Suppressor macrophage treated with lipopolysaccharide for 4 hours (primary cell): ENCODE measurements at regions not wholly inside any gene's neighbourhood (a gene's known extent, or its start where the extent isn't known, plus 50 kb on each side); places are given as distances from the start of the nearest gene placed in this dataset.

Source experiments
- DNase-seq: peaks from one replicate; pipeline ENCODE4 v3.0.0-alpha.2; 2020

DNA sequence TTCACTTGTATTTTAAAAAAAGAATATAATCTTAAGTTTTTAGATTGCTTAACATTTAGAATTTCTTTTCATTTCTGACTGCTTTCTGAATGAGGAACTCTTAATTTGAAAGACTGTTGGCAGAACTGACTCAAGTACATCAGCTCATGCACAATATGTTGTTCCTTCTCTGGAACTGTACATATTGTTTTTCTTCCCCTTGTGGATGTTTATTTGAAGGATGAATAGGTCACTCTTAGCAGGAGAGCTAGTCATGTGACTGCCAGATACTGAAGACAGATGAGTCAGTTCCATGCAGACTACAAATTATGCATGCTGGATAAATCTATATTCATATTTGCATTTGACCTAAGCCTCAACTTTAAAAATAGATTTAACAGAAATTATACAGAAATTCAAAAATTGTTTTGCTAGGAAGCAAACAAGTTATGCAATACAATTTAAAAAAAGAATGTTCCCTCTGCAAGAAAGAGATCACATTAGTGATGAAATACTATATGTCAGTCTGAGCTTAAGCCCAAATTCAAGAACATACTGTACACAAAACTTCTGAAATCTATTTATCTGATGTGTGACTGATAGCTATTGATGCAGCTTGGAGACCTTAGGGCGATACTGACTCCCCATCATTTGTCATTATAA, 1274.9 kb upstream of the GJE1 start:
- DNase-seq, result peak; percentile 70

DNA sequence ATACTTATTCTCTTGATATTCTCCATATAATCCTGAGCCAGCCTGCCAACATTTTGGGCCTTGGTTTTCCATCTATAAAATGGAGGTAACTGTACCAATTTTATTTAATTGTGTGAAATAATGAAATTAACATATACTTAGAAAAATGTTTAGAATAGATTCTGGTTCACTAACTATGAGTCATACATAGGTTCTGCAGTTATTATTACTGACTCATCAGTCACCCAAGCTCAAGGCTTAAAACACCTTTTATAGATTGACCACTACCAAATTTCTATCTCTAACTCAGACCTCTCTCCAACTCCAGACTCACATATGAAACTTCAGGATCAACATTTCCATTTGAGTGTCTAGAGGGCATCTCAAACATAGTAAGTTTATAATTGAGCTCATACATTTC, 1277.2 kb upstream of the GJE1 start:
- DNase-seq, result no peak

DNA sequence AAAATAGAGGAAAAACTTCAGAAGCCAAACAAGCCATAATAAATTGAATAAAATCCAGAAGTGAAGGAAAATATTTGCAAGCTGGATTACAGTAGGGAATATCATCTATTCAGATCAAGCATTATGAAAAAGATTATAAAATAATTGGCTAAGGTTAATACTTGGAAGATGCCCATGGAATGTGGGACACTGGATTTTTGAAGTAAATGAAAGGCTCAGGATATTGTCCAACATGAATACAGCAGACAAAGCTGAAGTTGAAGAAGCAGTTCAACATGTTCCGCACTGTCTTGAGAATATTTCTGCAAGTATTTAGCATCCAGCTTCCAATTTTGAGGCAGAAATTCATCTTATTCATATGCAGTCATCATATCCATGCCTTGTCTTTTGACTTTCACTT, 1278.4 kb upstream of the GJE1 start:
- no peak for DNase-seq

DNA sequence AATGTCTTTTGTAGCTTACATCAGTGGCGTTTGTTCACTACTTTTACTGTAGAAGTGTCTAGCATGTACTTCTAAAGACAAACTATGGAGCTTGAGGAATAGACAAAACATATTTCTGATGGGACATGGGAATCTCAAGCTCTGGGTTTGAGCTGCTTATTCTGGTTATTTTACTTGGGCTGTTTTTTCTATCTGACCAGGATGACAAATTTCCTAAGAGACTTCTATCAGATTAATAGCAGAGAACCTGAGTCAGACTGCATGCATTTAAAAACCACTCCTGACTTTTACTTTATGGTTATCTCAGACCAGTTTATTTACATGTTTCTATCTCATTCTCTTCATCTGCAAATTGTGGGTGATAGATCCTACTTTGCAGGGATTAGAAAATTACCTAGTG, 1282.3 kb upstream of the GJE1 start:
- DNase-seq, result no peak

DNA sequence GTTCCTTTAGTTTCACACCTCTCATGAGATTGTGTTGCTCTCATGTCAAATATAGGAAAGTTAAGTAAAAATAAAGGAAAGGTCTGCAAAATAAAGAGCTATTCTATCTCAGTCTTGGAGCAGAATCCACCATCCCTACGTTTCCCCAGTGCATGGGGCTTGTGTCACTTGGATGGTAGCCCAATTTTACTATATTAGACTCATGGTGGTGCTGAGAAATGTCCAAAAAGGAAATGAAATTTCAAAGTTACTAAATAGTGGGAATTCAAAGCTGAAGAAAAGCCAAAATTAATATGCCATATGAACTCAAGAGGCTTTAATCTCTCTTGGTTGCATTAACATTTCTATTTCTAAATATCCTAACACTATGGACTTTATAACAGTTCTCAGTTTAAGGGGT, 1283.3 kb upstream of the GJE1 start:
- DNase-seq, result no peak

DNA sequence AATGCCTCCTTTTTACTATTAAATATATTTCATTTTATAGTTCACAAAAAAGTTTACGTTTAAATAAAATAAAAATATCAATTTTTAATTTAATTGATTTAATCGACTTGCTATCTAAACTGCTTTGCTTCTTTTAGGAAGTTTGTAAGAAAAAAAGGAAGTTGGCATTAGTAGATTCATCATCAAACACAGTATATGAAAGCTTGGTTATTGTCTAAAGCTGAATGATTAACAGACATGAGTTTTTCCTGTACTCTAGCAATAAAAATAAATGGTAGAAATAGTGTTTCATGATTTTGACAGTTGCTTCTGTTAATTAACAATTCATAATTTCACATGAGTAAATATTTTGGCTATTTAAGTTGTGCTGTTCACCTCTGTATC, 1285.5 kb upstream of the GJE1 start:
- DNase-seq, result peak; percentile 43

DNA sequence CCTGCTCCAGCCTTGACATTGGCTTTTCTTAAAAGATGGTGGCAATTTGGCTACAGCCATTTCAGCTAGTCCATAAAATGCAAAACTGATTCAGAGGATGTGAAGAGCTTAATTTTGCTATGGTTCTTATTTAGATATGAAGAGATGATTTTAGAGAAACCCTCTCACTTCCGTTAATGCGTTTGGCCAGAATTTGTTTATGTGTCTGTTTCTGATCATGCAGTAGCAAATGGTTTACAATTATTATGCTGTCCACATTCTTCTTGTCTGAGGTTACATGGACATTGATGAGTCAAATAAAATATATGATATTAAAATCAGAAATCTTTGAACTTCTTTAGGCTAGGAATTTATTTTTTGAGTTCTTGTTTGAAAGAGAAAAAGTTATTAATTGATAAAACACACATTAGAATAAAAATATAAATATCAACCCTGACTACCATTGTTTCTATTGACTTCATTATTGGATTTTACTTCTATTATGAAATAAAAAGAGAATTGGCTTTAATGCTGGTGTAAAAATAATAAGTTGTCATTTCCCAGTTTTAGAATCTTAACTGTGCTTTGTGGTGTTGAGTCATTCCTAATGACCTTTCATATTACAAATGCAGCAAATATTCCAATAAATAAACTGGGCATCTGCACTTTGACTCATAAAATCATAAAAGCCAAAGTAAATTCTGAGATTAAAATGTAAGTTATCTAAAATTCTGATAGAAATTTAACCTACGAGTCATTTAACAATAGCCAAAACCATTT, 1286.0 kb upstream of the GJE1 start:
- DNase-seq, result peak; percentile 34

DNA sequence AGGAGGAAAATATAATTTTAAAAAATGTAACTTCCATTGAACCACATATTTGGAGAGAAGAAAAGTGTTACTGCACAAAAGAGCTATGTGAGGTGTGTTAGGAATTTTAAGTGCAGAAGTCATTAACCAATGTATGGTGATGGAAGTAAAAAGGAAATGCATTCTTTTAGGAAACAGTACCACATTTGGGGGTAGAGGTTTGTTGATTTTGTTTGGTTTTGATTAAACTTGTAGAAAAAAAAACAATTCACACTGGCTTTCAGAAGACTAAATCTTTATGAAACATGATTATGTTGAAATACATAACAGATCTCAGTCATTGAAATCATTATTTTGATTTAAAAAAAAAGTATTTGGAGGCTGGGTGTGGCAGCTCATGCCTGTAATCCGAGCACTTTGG, 1287.0 kb upstream of the GJE1 start:
- no peak for DNase-seq

DNA sequence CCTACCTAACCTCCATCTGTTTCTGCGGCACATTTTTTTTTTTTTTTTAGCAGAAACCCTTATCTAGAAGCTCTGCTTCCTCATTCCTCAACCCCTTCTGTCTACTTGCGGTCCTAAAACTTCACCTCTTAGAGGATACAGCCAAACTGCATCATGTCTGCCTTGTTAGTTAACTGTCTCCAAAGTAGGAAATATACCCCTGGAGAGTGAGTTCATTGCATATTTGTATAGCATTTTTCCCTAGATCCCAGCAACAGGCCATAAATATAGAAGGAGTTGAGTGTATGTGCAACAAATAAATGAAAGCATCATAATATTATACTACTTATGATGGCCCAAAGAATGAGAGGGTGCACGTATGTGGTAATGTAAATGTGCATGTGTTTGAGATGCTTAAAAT, 1288.6 kb upstream of the GJE1 start:
- no peak for DNase-seq

DNA sequence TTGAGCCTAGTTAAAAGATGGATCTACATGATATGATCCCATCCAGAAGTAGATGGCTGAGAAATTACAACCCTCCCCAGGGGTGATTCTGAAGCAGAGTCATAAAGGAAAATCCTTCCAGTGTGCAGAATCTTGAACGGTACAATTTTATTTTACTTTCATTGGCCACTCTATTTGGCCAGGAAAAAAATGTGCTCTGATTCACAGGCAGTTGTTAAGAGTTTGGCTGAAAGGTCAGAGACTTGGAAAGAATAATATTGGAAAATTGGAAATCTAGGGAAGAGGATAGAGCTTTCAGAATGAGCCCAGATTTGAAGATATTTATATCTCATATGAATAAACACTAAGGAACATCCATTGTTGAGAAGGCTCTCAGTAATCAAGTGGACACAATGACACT, 1299.3 kb upstream of the GJE1 start:
- DNase-seq, result no peak

DNA sequence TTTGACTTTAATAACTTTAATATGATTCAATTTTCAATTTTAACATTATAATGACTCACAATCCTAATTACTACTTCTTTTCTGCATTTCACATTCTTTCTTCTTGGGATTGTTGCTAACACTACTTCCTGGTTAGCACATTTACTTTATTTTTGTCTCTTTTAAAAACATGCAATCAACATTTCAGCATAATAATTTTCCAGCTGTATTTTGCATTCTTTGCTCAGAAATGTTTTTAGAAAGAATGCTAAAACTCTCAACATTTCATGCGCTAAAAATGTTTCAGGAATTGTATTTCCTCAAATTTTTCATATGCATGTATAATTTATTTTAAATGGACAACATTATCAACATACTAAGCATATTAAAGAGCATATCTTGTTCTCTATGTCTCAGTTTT, 1302.1 kb upstream of the GJE1 start:
- DNase-seq, result no peak

DNA sequence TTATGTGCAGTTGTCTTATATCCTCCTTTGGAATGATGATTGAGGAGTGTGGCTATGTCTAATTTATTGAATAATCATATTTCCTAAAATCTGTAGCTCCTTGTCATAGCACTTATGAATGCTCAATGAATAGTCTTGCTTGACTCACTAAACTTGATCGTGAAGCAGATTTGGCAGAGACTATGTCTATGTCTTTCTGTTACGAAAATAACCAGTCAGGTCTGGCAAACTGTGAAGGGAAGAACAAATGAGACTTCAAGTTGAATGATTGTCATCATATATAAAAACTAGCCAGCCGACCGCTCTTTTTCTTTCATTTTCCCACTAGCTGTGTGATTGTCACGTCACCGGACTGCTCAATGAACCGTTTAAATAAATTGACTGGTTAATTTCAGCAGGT, 1303.9 kb upstream of the GJE1 start:
- DNase-seq, result no peak

DNA sequence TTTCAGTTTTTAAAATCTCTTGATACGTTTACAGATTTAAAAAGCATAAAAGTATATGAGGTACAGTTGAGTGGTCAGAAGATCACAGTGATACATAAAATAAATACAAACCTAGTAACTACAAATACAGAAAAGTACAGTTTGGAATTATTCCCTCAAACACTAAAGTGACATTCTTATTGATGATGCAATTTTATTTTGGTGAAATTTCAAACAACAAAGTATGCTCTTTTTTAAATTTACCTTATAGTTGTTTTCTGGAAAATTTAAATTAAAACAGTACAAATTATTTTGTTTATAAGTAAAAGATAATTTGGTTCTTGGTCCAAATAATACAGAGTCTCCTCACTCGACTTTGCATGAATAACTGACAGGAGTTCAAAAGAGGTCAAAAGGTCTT, 1305.1 kb upstream of the GJE1 start:
- no peak for DNase-seq

DNA sequence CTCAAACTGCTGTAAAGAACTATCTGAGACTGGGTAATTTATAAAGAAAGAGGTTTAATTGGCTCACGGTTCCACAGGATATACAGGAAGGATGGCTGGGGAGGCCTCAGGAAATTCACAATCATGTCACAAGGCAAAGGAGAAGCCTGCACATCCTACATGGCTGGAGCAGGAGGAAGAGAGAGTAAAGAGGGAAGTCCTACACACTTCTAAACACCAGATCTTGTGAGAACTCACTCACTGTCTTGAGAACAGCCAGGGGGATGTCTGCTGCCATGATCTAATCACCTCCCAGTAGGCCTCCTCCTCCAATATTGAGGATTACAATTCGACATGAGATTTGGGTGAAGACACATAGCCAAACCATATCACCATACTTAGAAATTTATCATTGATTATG, 1307.0 kb upstream of the GJE1 start:
- DNase-seq, result peak; percentile 36

DNA sequence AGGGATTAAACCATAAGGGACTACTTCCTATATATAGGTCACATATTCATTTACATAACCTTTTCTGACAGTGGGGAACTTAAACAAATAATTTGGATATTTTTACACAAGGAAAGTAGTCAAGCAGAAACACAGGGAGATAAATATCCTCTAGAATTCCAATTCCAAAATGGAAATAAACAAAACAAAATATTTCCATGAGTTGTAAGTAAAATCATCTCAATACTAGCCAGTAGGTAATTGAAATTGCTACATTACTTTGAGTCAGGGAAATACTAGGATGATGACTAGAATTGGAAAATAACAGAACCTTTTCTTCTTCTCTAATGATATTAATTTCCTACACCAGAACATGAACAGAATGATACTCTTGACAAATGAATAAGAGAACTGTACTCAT, 1308.1 kb upstream of the GJE1 start:
- no peak for DNase-seq

DNA sequence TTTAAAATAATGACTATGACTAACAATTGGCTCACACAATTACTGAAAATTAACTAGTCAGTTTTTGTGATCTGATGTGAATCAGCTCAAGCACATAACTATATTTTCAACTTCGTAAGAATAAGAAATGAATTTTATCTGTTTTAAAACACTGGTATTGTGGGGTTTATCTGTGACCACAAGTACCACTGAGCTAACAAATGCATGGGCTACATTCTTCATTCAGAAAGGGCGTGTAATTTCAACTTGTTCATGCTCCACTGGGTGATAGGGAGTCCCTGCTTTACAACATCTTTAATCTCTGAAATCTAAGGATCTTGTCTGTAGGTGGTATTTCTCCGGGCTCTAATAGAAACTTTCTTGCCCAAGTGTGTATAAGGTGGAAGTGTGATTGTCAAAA, 1311.5 kb upstream of the GJE1 start:
- DNase-seq, result no peak

DNA sequence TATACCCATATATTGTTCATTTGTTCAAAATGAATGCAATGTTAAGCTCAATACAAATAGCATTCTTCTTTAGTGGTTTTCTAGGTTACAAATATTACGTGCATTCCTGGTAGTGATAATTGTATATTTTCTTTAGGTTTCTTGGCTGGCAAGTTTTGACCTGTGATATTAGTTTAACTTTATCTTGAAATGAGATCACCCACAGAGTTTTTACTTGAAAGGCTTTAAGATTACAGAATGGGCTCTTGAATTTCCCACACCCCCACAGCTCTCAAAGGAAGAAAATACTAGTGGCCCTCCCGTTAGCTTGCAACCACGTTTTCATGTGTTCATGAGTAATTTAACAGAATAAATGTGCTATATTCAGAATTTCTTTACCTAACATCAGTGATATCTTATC, 1315.5 kb upstream of the GJE1 start:
- no peak for DNase-seq

DNA sequence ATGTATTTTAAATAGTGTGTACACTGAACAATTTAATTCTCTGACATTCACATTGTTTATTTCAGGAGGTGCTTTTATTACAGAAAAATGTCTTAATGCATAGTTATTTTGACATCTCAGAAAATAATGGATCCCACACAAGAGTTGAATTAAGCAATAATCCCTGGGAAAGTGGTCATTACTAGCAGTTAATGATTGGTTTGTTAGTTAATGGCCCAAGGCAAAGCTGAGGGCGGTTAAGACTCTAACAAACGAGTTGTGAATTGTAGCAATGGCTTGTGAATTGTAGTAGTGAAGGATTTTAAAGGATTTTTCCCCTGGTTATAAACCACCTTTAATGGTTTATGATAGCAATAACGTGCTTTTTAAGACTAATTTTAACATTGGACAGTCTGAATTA, 1316.0 kb upstream of the GJE1 start:
- DNase-seq, result no peak

DNA sequence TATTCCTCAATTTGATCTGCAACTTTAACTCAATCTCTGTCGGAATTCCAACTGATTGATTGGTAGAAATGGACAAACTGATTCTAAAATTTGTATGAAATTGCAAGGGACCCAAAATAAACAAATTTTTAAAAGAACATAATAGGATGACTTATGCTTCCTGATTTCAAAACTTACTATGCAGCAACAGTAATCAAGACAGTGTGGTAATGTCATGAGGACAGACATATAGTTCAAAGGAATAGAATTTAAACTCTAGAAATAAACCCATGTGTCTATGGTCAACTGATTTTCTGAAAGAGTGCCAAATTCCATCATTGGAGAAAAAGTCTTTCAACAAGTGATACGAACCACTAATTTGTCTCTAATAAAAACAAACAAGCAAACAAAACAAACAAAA, 1320.1 kb upstream of the GJE1 start:
- DNase-seq, result peak; percentile 5

DNA sequence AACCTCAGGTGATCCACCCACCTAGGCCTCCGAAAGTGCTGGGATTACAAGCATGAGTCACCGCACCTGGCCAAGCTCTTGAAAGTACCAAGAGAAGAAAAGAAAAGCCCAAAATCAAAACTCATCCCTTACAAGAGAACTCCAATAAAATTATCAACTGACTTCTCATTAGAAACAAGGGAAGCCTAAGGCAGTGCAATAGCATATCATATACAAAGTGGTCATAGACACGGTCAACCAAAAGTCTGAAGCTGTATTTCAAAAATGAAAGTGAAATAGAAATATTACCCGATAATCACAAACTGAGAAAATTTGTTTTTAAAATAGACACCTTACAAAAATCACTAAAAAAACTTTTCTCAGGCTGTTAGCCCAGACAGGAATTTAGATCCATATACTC, 1321.1 kb upstream of the GJE1 start:
- no peak for DNase-seq

DNA sequence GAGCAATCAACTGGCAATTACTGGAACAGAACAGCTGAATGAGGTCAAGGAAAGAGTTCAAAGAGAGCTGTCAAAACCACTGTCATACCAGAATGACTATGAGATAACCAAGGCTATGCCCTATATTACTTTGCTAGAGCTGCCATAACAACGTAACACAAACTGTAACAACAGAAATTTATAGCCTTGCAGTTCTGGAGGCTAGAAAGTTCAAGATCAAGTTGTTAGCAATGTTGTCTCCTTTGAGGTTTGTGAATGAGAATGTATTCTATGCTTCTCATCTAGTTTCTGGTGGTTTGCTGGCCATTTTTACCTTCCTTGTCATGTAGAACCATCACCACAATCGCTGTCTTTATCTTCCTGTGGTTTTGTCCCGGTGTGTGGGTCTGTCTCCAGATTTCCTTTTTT, 1323.0 kb upstream of the GJE1 start:
- DNase-seq, result no peak

DNA sequence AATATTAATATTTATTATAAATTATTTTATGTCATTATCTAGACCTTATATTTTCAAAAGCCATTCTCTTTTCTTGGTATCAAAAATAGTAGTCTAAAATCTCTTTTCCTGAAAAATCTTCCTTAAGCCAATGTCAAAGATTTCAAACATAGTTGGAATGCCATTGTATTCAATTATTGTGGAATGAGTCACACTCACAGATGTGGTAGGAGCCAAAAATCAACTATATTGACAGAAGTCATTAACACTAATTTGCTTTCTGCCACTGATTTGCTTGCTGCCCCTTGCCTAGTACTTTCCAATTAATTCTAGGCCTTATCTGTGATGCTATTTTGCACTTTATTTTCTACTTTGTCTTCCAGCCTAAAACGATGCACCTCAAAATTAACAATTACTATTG, 1326.3 kb upstream of the GJE1 start:
- DNase-seq, result no peak

DNA sequence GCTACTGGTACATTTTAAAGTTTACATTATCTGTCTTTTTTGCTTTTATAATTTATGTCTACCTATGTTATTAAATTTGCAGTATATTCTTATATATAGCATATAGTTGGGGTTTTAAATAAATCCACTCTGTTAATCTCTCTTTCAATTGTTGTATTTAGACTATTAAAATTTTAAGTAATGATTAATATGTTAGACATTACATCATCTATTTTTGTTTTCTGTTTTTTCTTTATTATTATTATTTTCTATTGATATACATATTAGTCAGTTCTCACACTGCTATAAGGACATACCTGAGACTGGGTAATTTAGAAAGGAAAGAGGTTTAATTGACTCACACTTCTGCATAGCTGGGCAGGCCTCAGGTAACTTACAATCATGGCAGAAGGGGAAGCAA, 1338.2 kb upstream of the GJE1 start:
- DNase-seq, result no peak

DNA sequence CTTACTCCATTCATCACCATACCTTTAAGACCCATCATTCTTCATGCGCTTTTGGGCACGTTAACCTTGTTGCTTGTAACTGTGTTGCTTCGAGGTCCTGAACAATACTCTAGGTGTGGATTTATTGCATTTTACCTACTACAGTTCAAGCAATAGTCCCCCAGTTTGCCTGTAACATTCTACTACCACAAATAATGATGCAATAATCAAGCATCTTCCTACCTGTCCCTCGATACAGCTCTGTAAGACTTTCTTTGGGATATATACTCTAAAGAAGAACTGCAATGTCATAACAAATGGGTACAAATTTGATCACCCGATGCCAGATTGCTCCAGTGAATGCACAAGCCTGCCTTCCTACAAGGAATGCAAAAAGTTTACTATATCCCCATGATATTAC, 1342.6 kb upstream of the GJE1 start:
- DNase-seq, result no peak

DNA sequence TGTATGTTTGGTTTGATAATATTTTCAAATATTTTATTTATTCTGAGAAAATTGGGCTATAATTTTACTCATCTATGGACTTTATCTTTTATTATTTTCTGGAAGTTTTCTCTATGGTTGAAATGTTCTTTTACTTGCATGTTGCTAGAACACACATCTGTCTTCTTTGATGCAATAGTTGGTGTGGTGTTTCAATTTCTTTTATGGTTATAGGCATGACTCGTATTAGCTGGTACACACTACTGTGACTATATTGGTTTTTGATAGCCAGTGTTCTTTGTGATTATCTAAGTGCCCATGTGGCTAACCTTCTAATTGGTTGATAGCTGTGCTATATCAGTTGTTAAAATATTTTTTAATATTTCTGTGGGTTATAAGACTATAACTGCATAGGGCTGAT, 1343.3 kb upstream of the GJE1 start:
- no peak for DNase-seq
